PC-3 (cell line): ENCODE measurements at regions not wholly inside any gene's neighbourhood (a gene's known extent, or its start where the extent isn't known, plus 50 kb on each side); places are given as distances from the start of the nearest gene placed in this dataset.

Experiments
- ATAC-seq: fragments of 200-7000 bp; cut with Tn5 transposase; 2 replicates; pipeline ENCODE4 v1.9.1; 2020; ENCODE audit warnings: mild to moderate bottlenecking, moderate library complexity
- BruUV-seq: library from RNA; stranded (reverse); fragments of 400-500 nt; replicated peaks from 2 replicates; lab custom pipeline; 2021; lab: Mats Ljungman, UMichigan
- CTCF ChIA-PET: fragments of 300-600 bp; sonication (Branson Sonifier 250); formaldehyde crosslinking; loops from one replicate; lab custom pipeline; 2022; ENCODE audit warnings: antibody characterized with exemption; lab: Charles Lee
- POLR2A ChIA-PET: fragments of 300-600 bp; sonication (Branson Sonifier 250); formaldehyde crosslinking; loops from one replicate; lab custom pipeline; 2022; ENCODE audit warnings: antibody characterized with exemption; ENCODE audit not compliant: unreplicated experiment; lab: Charles Lee
- DNase-seq: peaks from one replicate; pipeline ENCODE4 v3.0.0-alpha.2; 2015
- H2AFZ ChIP-seq: fragments of 300-600 bp; sonication (generic); 2 replicates; pipeline ENCODE4 v1.6.0; 2016; ENCODE audit warnings: antibody characterized with exemption, low read length
- H3F3A ChIP-seq: fragments of 300-600 bp; sonication (generic); one replicate; pipeline ENCODE4 v1.6.0; 2017; ENCODE audit warnings: antibody characterized with exemption, low read length, control low read depth, mild to moderate bottlenecking; ENCODE audit not compliant: unreplicated experiment
- H3K27ac ChIP-seq: fragments of 300-600 bp; sonication (generic); 2 replicates; pipeline ENCODE4 v1.5.1; 2016; ENCODE audit warnings: mild to moderate bottlenecking, low read length
- H3K27me3 ChIP-seq: fragments of 300-600 bp; sonication (generic); 2 replicates; pipeline ENCODE4 v1.6.1; 2016; ENCODE audit warnings: low read length, mixed read lengths
- H3K36me3 ChIP-seq: fragments of 300-600 bp; sonication (generic); 2 replicates; pipeline ENCODE4 v1.6.1; 2016; ENCODE audit warnings: low read depth, mixed run types, low read length, mixed read lengths
- H3K4me1 ChIP-seq: fragments of 300-600 bp; sonication (generic); 2 replicates; pipeline ENCODE4 v1.5.1; 2016; ENCODE audit warnings: low read length; ENCODE audit not compliant: insufficient read depth
- H3K4me2 ChIP-seq: fragments of 300-600 bp; sonication (generic); 2 replicates; pipeline ENCODE4 v1.6.0; 2016; ENCODE audit warnings: low read length
- H3K4me3 ChIP-seq: fragments of 300-600 bp; sonication (generic); 2 replicates; pipeline ENCODE4 v1.5.1; 2016; ENCODE audit warnings: mild to moderate bottlenecking, low read length, mixed read lengths
- H3K79me2 ChIP-seq: fragments of 300-600 bp; sonication (generic); 2 replicates; pipeline ENCODE4 v1.6.1; 2017; ENCODE audit warnings: low read length, mixed read lengths
- H3K9ac ChIP-seq: fragments of 300-600 bp; sonication (generic); 2 replicates; pipeline ENCODE4 v1.6.0; 2016; ENCODE audit warnings: mild to moderate bottlenecking, low read length
- H3K9me2 ChIP-seq: fragments of 300-600 bp; sonication (generic); replicated peaks from 2 replicates; pipeline ENCODE4 v1.6.1; 2016; ENCODE audit warnings: mixed run types, low read length, mixed read lengths
- H3K9me3 ChIP-seq: fragments of 300-600 bp; sonication (generic); 2 replicates; pipeline ENCODE4 v1.6.1; 2016; ENCODE audit warnings: low read length, mixed read lengths
- H4K20me1 ChIP-seq: fragments of 300-600 bp; sonication (generic); 2 replicates; pipeline ENCODE4 v1.6.1; 2016; ENCODE audit warnings: low read length, mixed read lengths
- EZH2 ChIP-seq: fragments of 300-600 bp; sonication (generic); IDR thresholded peaks from one replicate; pipeline ENCODE4 v1.6.1; 2017; ENCODE audit warnings: antibody characterized with exemption, mild to moderate bottlenecking, low read length; ENCODE audit not compliant: unreplicated experiment
- EZH2phosphoT487 ChIP-seq: fragments of 300-600 bp; sonication (generic); IDR thresholded peaks from 2 replicates; pipeline ENCODE4 v1.6.1; 2018; ENCODE audit warnings: mild to moderate bottlenecking, antibody characterized with exemption, low read length, borderline replicate concordance
- intact Hi-C: fragments of 100-400 bp; cut with micrococcal nuclease; formaldehyde crosslinking; loops from 2 replicates; pipeline ENCODE4 v1.9.0; 2023
- TF ChIP-seq, protein P1 (sequence below): fragments of 300-600 bp; sonication (generic); conservative IDR thresholded peaks from 2 replicates; pipeline ENCODE4 v1.5.1; 2017; ENCODE audit warnings: antibody characterized with exemption, low read depth, mild to moderate bottlenecking, low read length

DNA sequence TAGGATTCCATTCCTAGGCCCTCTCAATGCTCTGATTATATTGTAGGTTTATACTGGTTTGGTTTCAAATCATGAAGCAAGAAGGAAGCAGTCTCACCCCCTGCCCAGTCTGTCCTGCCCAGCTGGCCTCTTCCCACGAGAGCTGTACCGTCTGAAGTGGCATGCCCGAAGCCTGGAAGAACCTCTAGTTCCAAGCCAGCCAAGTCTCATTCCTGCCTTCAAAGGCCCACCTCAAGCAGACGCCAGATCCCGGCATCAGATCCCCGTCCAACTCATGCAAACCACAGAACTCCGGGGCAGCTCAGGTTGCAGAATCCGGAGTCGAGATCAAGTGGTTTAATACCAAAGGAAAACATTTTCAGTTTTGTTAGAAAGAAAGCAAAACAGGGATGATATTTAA is 234.4 kb downstream of the LPIN1 start:
- POLR2A ChIA-PET, result no interaction called here
- Histone ChIP-seq H3K27me3 (no peaks in the 10 kb centered on the region), H3K9me3 (no peaks in the 10 kb centered on the region), H3K27ac (no peak overlapping the region), H3K9ac (no peak overlapping the region), H3K4me1 (peaks cover 2% of the 10 kb centered on the region; the same call in 1 of the 2 replicates), H3K79me2 (no peaks in the 10 kb centered on the region), H2AFZ (no peak overlapping the region), H3K4me2 (no peak overlapping the region), H4K20me1 (no peaks in the 10 kb centered on the region), H3K36me3 (no peaks in the 10 kb centered on the region), H3F3A (no peaks in the 10 kb centered on the region), H3K9me2 (no peaks in the 10 kb centered on the region), H3K4me3 (no peak overlapping the region)
- intact Hi-C loops, result no loop called here
- ATAC-seq (no peak), DNase-seq (no peak)
- TF ChIP-seq EZH2phosphoT487 (no peak), EZH2 (no peak)
- TF ChIP-seq, protein P1, sequence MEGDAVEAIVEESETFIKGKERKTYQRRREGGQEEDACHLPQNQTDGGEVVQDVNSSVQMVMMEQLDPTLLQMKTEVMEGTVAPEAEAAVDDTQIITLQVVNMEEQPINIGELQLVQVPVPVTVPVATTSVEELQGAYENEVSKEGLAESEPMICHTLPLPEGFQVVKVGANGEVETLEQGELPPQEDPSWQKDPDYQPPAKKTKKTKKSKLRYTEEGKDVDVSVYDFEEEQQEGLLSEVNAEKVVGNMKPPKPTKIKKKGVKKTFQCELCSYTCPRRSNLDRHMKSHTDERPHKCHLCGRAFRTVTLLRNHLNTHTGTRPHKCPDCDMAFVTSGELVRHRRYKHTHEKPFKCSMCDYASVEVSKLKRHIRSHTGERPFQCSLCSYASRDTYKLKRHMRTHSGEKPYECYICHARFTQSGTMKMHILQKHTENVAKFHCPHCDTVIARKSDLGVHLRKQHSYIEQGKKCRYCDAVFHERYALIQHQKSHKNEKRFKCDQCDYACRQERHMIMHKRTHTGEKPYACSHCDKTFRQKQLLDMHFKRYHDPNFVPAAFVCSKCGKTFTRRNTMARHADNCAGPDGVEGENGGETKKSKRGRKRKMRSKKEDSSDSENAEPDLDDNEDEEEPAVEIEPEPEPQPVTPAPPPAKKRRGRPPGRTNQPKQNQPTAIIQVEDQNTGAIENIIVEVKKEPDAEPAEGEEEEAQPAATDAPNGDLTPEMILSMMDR, result no peak
- CTCF ChIA-PET, result no interaction called here
- BruUV-seq, result no TSS peak

DNA sequence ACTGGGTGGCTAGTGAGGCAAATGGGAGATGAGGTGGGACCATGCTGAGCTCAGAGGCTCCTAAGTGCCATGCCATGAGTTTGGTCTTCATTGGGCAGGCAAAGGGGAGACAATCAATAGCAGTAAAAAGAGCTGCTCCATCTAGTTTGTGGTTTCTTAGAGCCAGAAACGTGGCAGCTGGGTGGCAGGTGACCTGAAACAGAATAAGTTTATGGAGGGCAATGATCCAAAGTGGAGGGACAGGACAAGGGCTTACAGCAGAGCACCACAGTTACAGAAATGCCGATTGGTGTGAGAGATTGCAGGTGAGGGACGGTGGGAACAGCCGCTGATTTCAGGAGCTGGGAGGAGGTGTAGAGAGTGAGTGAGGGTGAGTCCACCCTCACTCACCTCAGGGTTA is 237.0 kb downstream of the LPIN1 start:
- H3K27me3 ChIP-seq, result no peaks in the 10 kb centered on the region
- no peak overlapping the region for H3K4me3 ChIP-seq
- ChIA-PET CTCF (no interaction called here), POLR2A (no interaction called here)
- TF ChIP-seq EZH2, result no peak
- H3K27ac ChIP-seq, result no peak overlapping the region
- DNase-seq (no peak), ATAC-seq (no peak)
- H3F3A ChIP-seq, result no peaks in the 10 kb centered on the region
- no peaks in the 10 kb centered on the region for H3K9me2 ChIP-seq
- no peaks in the 10 kb centered on the region for H3K79me2 ChIP-seq
- no peak overlapping the region for H3K9ac ChIP-seq
- H3K36me3 ChIP-seq, result no peaks in the 10 kb centered on the region
- H4K20me1 ChIP-seq, result no peaks in the 10 kb centered on the region
- H3K4me2 ChIP-seq, result no peak overlapping the region
- intact Hi-C loops, result no loop called here
- no TSS peak for BruUV-seq
- no peak overlapping the region for H2AFZ ChIP-seq
- no peaks in the 10 kb centered on the region for H3K4me1 ChIP-seq
- no peaks in the 10 kb centered on the region for H3K9me3 ChIP-seq

DNA sequence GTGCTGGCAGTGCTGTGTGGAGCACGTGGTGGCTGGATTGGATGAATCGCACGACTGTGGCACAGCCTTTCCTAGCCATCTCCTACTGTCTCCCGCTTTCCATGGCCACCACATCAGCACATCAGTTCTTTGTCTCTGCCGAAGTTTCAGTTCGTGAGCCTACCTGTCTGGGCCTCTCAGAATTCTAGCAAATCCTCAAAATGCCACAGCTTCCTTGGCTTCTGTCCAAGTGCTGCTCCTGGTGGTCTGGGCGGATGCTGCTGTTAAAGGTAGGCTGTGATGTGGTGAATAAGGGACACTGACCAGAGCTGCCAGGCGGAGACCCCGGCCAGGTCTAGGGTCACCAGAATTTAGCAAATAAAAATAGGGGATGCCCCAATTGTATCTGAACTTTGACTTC is 237.4 kb downstream of the LPIN1 start:
- POLR2A ChIA-PET, result no interaction called here
- Histone ChIP-seq H3K9me3 (no peaks in the 10 kb centered on the region), H3K4me3 (no peak overlapping the region), H3K4me1 (no peaks in the 10 kb centered on the region), H3K27me3 (no peaks in the 10 kb centered on the region), H3K4me2 (no peak overlapping the region), H3F3A (no peaks in the 10 kb centered on the region), H2AFZ (no peak overlapping the region), H3K9ac (no peak overlapping the region), H4K20me1 (no peaks in the 10 kb centered on the region), H3K79me2 (no peaks in the 10 kb centered on the region), H3K36me3 (no peaks in the 10 kb centered on the region), H3K9me2 (no peaks in the 10 kb centered on the region), H3K27ac (no peak overlapping the region)
- BruUV-seq, result no TSS peak
- CTCF ChIA-PET, result no interaction called here
- TF ChIP-seq, protein P1, result no peak
- TF ChIP-seq EZH2 (no peak), EZH2phosphoT487 (no peak)
- intact Hi-C loops, result no loop called here
- ATAC-seq (no peak), DNase-seq (no peak)
